HT-29 (cell line): ENCODE measurements at regions not wholly inside any gene's neighbourhood (a gene's known extent, or its start where the extent isn't known, plus 50 kb on each side); places are given as distances from the start of the nearest gene placed in this dataset.

ENCODE experiments used
- DNase-seq: peaks from one replicate; pipeline ENCODE4 v3.0.0-alpha.2; 2015; ENCODE audit warnings: low spot score

- DNase-seq = no peak
Measured at GRCh38 chr4:171169396-171169795, 643.8 kb upstream of the GALNTL6 start.

- no peak for DNase-seq
Measured at GRCh38 chr4:171162478-171162877, 650.7 kb upstream of the GALNTL6 start.

DNA sequence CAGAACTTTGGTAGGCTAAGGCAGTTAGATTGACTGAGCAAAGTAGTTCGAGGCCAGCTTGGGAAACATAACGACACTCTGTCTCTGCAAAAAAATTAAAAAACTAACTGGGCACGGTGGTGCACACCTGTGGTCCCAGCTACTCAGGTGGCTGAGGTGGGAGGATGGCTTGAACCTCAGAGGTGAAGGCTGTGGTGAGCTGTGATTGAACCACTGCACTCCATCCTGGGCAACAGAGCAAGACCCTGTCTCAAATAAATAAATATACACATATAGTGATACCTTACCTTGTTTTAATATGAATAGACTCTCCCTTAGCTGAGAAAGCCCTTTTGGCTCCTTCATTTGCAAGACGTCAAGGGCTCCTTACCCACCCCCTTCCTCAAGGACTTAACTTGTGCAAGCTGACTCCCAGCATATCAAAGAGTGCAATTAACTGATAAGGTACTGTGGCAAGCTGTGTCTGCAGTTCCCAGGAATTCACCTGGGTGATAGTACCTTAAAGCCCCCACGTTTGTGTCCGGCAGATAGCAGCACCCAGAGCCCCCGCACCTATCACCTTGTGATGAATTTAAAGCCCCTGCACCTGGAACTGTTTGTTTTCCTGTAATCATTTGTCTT lies 655.6 kb upstream of the GALNTL6 start:
- no peak for DNase-seq

DNA sequence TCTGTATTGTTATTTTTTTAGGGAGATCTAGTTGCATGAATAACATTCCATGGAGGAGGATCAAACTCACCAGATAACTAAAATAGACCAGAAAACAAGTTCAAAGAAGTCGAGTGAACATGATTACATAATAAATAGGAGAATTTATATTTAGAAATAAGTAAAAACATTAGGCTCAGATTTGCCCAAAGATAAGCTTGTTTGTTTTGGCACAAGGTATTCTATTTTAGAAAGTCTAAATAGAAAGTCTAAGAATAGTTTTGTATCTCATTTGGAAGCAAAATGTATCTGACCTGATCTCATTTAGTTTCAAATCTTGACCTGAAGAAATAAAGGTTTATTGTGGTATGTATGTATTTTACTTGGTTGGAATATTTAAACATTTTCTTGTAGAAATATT lies 670.6 kb upstream of the GALNTL6 start:
- DNase-seq = no peak

DNA sequence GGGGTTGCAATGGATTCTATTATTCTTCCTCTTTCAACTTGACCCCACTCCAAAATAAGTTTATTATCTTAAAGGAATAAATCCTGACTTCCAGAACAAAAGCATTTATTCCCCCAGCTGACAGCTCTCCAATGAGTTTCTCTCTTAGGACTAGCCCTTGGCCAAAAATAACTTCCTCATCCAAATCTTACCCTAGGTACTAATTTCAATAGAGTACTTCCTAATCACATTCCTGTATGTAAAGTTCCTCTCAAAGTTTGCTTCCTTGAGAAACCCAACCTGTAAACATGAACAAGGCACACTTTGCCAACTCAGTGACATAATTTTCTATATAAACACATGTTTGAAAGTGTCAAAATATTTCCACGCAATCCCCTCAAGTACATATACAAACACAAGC lies 671.2 kb upstream of the GALNTL6 start:
- DNase-seq = no peak

DNA sequence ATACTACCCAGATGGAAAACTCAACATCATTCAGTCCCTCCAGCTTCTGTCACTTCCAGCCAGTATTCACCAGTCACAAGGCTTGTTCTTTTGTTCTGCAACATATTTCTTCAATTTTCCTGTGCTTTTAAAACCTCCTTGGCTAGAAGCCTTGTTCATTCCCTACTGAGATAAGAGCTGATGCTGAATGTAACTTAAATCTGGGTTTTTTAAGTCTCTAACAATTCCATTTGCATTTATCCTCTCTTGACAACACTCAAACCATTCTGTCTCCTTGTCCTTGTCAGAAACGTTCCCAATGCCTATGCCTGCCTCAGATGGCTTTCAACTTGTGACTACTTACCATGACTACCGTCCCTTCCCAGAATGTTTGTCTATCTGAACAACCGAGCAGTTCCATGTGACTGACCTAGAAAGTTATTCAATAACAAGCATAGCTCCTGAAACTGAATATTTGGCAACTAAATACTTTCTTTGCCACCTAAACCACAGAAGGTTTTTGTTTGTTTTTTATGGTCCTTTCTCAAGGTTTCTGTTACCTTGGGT lies 682.9 kb upstream of the GALNTL6 start:
- no peak for DNase-seq

GRCh38 chr4:171118091-171118490 lies 695.1 kb upstream of the GALNTL6 start:
- DNase-seq = peak; percentile 1

DNA sequence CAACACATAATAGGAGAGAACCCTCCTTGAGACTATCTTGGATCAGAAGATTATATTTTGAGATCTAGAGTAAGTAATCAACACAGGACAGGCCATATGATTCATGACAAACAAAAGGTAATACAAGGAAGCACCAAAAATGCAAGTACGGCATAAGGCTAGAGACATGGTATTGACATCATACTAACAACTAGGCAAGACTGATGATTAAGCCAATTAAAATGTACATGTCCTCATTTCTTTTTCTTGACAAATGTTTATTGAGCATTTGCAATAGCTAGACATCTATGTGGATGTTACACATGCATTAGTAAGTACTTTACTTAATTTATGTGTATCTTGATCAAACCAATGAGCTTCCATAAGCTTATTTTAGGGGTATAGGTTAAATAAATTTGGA lies 695.7 kb upstream of the GALNTL6 start:
- DNase-seq = no peak

DNA sequence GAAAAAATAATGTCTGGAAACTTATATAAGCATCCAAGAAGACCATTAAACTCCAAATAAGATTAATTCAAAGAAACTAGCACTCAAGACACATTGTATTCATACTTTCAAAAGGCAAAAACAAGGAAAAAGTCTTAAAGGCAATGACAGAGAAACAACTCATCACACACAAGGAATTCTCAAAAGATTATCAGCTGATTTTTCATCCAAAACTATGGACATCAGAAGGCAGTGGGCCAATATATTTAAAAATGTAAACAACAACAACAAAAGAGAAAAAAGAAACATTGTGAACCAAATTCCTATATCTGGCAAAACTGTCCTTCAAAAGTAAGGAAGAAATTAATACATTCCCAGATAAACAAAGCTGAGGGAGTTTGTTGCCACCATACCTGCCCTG lies 711.4 kb upstream of the GALNTL6 start:
- DNase-seq = no peak

DNA sequence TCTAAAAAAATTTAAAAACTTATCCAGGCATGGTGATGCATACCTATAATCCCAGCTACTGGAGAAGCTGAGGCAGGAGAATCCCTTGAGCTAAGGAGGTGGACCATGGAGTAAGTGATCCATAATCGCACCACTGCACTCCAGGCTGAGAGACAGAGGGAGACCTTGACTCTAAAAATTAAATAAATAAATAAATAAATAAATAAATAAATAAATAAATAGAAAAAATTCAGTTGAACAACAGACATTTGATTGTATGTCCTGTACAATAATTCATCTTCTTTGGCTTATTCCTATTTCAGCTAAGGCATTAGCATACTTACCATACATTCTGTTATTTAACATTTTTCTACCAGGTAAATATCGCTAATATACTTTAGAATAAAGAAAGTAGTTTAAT lies 726.1 kb upstream of the GALNTL6 start:
- no peak for DNase-seq

DNA sequence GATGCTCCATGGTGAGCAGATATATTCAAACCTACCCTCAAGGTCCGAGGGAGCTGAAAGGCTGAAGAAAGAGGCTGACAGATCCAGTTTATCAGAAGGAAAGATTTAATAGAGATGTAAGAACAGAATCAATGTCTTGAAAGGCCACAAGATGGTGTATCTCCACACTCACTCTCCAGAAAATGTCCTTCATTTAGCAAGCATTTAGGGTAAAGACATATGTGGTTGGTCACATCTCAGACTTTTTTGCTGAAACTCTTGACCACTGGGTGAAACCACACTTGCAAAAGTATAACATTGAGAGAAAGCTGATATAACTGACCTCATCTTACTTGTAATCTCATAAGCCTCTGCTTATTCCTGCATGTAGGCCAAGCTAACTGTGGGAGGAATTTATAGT lies 745.8 kb upstream of the GALNTL6 start:
- no peak for DNase-seq

DNA sequence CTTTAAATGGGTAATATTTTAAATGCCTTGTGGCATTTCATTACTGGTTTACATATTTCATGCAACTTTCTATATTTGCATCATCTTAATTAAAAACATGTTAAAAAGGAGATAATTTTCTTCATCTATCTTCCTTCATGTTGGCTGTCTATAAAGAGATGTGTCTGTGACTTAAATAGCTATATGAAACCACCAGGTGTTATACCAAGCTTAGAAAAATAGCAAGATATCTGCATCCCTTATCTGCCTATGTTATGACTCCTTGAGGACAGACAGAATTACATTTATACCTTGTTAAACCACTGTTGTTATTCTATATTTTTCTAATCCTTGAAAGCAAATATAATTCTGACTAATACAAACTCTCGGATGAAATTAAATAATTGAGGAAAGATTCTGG lies 763.8 kb upstream of the GALNTL6 start:
- no peak for DNase-seq

DNA sequence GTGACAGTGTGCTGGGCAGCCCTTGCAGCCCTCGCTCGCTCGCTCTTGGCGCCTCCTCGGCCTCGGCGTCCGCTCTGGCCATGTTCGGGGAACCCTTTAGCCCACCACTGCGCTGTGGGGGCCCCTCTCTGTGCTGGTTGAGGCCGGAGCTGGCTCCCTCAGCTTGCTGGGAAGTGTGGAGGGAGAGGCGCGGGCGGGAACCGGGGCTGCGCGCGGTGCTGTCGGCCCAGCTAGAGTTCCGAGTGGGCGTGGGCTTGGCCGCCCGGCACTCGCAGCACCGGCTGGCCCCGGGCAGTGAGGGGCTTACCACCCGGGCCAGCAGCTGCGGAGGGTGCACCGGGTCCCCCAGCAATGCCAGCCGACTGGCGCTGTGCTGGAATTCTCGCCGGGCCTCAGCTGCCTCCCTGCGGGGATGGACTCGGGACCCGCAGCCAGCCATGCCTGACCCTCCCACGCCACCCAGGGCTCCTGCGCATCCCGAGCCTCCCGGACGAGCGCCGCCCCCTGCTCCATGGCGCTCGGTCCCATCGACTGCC lies 770.1 kb upstream of the GALNTL6 start:
- no peak for DNase-seq

- DNase-seq = no peak
Measured at GRCh38 chr4:171035909-171036308, 777.3 kb upstream of the GALNTL6 start.

DNA sequence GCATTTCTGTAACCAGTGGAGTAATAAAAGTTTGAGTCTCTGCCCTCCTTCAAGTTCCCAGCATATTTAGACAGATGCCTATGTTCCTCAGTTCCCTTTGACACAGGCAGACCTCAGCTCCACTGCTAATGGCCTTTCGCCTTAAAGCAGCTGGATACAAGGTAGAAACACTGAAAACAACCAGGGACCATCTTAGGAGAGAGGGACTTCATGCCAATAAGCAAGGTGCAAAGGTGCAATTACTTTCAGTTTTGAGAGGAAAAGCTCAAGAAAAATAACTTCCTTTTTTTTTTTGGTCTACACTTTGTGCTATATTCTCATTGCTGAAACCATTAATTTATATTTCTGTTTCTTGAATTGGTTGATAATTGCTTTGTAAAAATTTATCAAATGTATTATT lies 781.9 kb upstream of the GALNTL6 start:
- DNase-seq = no peak

DNA sequence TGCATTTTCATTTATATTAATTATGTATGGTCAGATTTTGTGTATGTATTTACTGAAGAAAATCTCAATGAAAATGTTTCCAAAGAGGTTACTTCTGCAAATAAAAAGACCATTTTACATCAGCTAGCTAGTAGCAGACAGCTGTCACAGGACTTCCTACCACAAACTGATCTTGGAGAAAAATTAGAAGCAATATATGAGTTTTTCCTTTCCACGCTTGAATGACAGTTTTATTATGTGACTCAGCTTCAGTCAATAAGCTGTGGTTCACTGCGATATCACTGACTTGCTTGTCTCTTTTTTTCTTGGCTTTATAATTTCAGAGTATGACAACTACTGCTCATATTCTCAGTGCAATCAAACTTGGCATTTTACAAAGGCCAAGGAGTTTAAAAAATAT lies 787.4 kb upstream of the GALNTL6 start:
- peak; percentile 37 for DNase-seq

DNA sequence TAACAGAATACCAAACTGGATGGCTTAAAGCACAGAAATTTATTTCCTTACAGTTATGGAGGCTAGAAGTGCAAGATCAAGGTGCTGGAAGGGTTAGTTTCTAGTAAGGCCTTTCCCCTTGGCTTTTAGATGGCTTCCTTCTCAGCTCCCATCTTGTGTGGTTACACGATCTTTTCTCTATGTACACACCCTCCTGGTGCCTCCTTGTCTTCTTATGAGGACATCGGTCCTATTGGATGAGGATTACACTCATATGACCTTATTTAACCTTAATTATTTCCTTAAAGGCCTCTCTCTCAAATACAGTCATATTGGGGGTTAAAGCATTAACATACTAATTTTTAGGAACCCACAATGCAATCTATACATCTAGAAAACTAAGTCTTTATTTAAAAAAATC lies 787.9 kb upstream of the GALNTL6 start:
- DNase-seq = no peak

DNA sequence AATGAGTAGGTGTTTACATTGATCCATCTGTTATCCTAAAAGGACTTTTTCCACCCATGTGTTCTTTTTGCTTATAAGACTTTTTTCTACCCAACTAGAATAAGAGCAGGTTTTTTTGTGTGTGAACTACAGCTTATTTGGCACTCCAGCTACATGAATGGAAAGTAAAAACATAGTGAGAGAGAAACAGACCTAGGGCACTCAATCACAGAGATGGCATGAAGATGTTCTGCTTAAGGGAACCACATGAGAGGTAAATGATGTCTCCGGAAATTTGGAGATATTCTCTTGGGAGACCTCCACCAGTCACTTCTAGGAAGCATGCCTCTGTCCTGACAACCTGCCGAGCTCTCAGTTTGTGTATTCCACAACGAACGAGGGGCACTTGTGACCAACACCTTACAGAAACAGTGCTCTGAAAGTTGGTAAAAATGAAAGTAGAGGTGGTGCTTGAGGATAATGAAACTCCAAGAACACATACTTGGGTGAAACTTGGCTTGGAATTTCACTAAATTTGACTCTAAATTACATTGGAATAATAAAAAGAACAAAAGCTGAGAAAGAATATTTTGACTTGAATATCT lies 788.4 kb upstream of the GALNTL6 start:
- no peak for DNase-seq

GRCh38 chr4:171022824-171023230 lies 790.4 kb upstream of the GALNTL6 start:
- no peak for DNase-seq

GRCh38 chr4:171017593-171017992 lies 795.6 kb upstream of the GALNTL6 start:
- DNase-seq = no peak

GRCh38 chr4:171016145-171016544 lies 797.1 kb upstream of the GALNTL6 start:
- no peak for DNase-seq

- no peak for DNase-seq
Measured at GRCh38 chr4:171015441-171015840, 797.8 kb upstream of the GALNTL6 start.

DNA sequence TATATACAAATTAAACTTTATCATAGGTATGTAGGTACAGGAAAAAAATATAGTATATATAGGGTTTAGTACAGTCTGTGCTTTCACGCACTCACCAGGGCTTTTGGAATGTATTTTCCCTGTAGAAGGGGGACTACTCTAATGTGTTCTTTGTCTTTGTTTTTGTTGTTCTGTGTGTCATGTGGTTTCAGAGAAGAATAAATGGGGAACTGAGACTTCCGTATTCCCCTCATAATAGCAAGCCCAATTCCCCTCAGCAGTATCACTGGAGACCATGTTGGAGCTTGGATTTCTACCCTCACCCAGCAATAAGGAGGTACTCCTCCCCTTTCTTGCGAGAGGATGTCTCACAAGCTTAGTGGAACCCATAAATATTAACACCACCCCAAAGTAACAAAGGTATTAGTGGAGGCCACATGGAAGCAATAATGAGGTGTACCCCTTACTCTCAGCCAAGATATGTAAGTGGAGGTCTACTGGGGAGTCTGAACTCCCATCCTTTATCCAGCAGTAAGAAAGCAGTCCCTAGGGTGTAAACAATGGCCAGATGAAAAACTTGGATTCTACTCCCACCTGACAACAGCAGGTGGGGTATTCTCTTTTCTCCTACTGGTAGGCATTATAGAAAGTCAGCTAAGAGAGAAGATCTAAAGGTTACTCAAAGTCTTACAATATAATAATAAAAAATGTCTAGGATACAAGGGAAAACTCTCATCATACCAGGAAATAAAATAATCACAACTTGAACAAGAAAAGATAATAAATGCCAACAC lies 805.4 kb upstream of the GALNTL6 start:
- no peak for DNase-seq
